ENCODE measurements at regions not wholly inside any gene's neighbourhood (a gene's known extent, or its start where the extent isn't known, plus 50 kb on each side); places are given as distances from the start of the nearest gene placed in this dataset.

DNA sequence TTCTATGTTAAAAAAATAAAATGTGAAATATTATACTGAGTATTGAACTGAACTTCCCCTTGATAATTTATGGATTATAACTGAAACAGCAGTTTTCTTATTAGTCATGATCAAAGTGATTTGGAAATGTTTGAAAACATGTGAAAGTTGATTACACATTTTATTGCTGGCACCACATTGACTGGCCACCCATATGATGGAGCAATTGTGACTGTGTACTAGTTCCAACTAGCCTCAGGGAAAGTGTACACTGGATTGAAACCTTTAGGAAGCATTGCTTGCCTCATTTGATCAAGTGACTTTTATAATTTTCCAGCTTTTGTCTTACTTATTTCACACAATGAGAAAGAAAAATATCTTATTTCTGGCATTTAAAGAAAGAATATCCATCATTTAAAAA is 128.0 kb upstream of the ADGRL2 start:
- no peaks in the 10 kb centered on the region for H3K36me3 Mint-ChIP-seq (ENCODE audit: low read depth)
- no peaks in the 10 kb centered on the region for H3K27me3 Mint-ChIP-seq (ENCODE audit: low read depth)
- H3K4me1 Mint-ChIP-seq, result peaks cover 4% of the 10 kb centered on the region
- DNase-seq (ENCODE audit: low read depth, low spot score), result no peak
- TF ChIP-seq, protein P1, sequence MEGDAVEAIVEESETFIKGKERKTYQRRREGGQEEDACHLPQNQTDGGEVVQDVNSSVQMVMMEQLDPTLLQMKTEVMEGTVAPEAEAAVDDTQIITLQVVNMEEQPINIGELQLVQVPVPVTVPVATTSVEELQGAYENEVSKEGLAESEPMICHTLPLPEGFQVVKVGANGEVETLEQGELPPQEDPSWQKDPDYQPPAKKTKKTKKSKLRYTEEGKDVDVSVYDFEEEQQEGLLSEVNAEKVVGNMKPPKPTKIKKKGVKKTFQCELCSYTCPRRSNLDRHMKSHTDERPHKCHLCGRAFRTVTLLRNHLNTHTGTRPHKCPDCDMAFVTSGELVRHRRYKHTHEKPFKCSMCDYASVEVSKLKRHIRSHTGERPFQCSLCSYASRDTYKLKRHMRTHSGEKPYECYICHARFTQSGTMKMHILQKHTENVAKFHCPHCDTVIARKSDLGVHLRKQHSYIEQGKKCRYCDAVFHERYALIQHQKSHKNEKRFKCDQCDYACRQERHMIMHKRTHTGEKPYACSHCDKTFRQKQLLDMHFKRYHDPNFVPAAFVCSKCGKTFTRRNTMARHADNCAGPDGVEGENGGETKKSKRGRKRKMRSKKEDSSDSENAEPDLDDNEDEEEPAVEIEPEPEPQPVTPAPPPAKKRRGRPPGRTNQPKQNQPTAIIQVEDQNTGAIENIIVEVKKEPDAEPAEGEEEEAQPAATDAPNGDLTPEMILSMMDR (conservative IDR thresholded peaks at IDR 0.05), result no peak
- H3K4me3 Mint-ChIP-seq, result no peak overlapping the region
- H3K27ac Mint-ChIP-seq (ENCODE audit: unreplicated experiment), result no peak overlapping the region
- no peaks in the 10 kb centered on the region for H3K9me3 Mint-ChIP-seq

DNA sequence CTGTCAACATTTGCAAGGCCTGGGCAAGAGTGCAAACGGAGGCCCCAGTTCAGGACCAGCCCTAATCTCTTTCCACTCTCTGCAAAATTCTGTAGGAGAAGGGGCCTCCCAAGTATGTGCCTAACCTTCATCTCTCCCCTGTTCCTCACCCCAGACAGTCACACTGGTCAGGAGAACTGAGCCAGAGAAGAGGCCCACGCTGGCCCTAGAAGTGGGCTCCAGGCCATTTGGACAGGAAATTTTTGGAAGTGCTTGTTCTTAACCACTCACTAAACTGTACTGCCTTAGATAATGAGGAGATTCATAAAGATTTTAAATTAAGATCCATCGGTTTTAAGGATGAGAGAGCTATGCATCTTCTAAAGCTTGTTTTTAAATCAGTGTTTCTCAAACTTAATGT is 129.7 kb upstream of the ADGRL2 start:
- Mint-ChIP-seq H3K27me3 (ENCODE audit: low read depth) (no peaks in the 10 kb centered on the region), H3K9me3 (no peaks in the 10 kb centered on the region), H3K4me1 (peaks cover 7% of the 10 kb centered on the region), H3K4me3 (no peak overlapping the region), H3K27ac (ENCODE audit: unreplicated experiment) (no peak overlapping the region), H3K36me3 (ENCODE audit: low read depth) (no peaks in the 10 kb centered on the region)
- DNase-seq (ENCODE audit: low read depth, low spot score), result no peak
- TF ChIP-seq, protein P1 (conservative IDR thresholded peaks at IDR 0.05), result no peak

DNA sequence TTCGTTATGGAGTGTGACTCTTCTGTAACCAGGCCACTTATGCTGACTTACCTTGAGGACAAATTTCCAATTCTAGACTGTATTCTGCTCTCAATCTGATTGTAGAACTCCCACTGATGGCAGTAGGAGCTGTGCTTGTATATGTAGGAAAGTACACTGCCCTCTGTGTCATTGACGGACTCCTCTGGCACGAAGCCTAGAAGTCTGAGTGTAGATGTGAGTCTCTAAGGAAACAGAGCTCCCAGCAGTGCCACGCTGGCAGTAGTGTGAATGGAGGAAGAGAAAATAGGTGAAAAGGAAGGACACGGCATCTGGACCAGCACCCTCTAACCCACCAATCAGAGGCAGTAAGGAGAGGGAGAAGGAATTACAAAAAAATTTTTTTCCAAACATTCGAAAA is 130.4 kb upstream of the ADGRL2 start:
- H3K9me3 Mint-ChIP-seq, result no peaks in the 10 kb centered on the region
- TF ChIP-seq, protein P1 (conservative IDR thresholded peaks at IDR 0.05), result no peak
- no peak overlapping the region for H3K27ac Mint-ChIP-seq (ENCODE audit: unreplicated experiment)
- no peak overlapping the region for H3K4me3 Mint-ChIP-seq
- H3K4me1 Mint-ChIP-seq, result peaks cover 7% of the 10 kb centered on the region
- no peaks in the 10 kb centered on the region for H3K27me3 Mint-ChIP-seq (ENCODE audit: low read depth)
- H3K36me3 Mint-ChIP-seq (ENCODE audit: low read depth), result no peaks in the 10 kb centered on the region
- DNase-seq (ENCODE audit: low read depth, low spot score), result no peak

DNA sequence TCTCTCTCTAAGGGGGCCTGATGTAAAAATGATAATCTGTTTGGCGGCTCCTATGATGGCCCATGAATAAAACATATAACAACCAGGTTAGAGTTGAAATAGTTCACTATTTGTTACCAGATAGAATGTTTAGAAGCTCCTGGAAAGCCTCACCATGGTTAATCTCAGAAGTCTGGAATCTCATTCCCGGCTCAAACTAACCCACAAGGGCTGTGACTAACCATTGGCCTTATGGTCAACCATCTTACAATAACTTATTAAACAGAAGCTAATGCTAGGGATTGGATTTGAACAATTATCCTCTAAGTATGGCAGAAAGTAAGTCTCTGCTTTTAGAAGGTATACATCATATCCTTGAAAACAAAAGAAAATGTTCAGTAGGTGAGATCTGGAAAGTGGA is 134.1 kb upstream of the ADGRL2 start:
- DNase-seq (ENCODE audit: low read depth, low spot score), result no peak
- no peaks in the 10 kb centered on the region for H3K9me3 Mint-ChIP-seq
- peaks cover 3% of the 10 kb centered on the region for H3K4me1 Mint-ChIP-seq
- no peaks in the 10 kb centered on the region for H3K27me3 Mint-ChIP-seq (ENCODE audit: low read depth)
- TF ChIP-seq, protein P1 (conservative IDR thresholded peaks at IDR 0.05), result no peak
- H3K4me3 Mint-ChIP-seq, result no peak overlapping the region
- H3K36me3 Mint-ChIP-seq (ENCODE audit: low read depth), result no peaks in the 10 kb centered on the region
- no peak overlapping the region for H3K27ac Mint-ChIP-seq (ENCODE audit: unreplicated experiment)

DNA sequence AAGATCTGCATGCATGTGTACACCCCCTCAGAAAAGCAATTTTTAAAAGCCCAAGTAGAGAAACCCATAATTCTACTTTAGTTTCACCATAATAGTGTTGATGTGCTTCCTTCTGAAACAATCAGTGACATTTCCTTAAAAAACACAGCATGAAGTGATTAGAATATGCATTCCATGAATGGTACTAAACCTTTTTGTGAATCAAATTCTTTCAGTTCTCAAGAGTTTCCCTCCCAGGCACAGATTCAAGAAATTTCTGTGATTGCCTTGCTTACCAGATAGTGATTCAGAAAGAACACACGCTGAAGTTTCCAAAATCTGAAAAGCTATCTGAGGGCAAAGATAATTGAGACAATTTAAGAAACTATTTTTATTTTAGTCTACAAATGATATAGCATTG is 136.4 kb upstream of the ADGRL2 start:
- H3K27ac Mint-ChIP-seq (ENCODE audit: unreplicated experiment), result no peak overlapping the region
- no peak for DNase-seq (ENCODE audit: low read depth, low spot score)
- H3K4me1 Mint-ChIP-seq, result peaks cover 3% of the 10 kb centered on the region
- no peaks in the 10 kb centered on the region for H3K36me3 Mint-ChIP-seq (ENCODE audit: low read depth)
- TF ChIP-seq, protein P1 (conservative IDR thresholded peaks at IDR 0.05), result no peak
- no peaks in the 10 kb centered on the region for H3K27me3 Mint-ChIP-seq (ENCODE audit: low read depth)
- H3K4me3 Mint-ChIP-seq, result no peak overlapping the region
- H3K9me3 Mint-ChIP-seq, result no peaks in the 10 kb centered on the region
